Left lung (tissue), 4 donors: ENCODE measurements at regions not wholly inside any gene's neighbourhood (a gene's known extent, or its start where the extent isn't known, plus 50 kb on each side); places are given as distances from the start of the nearest gene placed in this dataset.

Experiments
- ATAC-seq: fragments of 200-7000 bp; cut with Tn5 transposase; one replicate; pipeline ENCODE4 v1.9.1; 2020; ENCODE audit warnings: moderate library complexity
- DNase-seq, 4 donors: peaks; one replicate each; pipeline ENCODE4 v3.0.0-alpha.2; 2013 to 2020
- H3K27ac ChIP-seq, 2 donors: fragments of 200-600 bp; sonication (generic) in 1 of 2; one replicate each; pipeline versions ENCODE4 v1.5.0 to v1.8.0; 2020 to 2021
- H3K27me3 ChIP-seq, 2 donors: fragments of 200-600 bp; sonication (generic) in 1 of 2; one replicate each; pipeline versions ENCODE4 v1.5.0 to v1.8.0; 2020 to 2021
- H3K36me3 ChIP-seq, 2 donors: fragments of 200-600 bp; sonication (generic) in 1 of 2; one replicate each; pipeline versions ENCODE4 v1.5.0 to v1.8.0; 2020 to 2021
- H3K4me1 ChIP-seq, 2 donors: fragments of 200-600 bp; one replicate each; pipeline ENCODE4 v1.8.0; 2021
- H3K4me3 ChIP-seq, 2 donors: fragments of 200-600 bp; sonication (generic) in 1 of 2; one replicate each; pipeline versions ENCODE4 v1.5.0 to v1.8.0; 2020 to 2021; ENCODE audit warnings: mild to moderate bottlenecking in 1 of 2
- H3K9me3 ChIP-seq, 2 donors: fragments of 200-600 bp; sonication (generic) in 1 of 2; one replicate each; pipeline versions ENCODE4 v1.5.0 to v1.8.0; 2020 to 2021
- intact Hi-C, 2 donors: fragments of 100-400 bp; cut with DNase I; formaldehyde crosslinking; loops; one replicate each; pipeline versions ENCODE4 v1.11.2 to v1.14.2; 2022
- TF ChIP-seq, protein P1 (sequence below), 2 donors: fragments of 200-600 bp; sonication (generic) in 1 of 2; IDR thresholded peaks; one replicate each; pipeline versions ENCODE4 v1.5.0 to v1.8.0; 2021; ENCODE audit warnings: antibody characterized with exemption in 2 of 2
- donor health status: DM: no; HTN: yes; CAD: no.
- donor health status: DM: no; HTN: no; CAD: no.

GRCh38 chr4:35649011-35649410, 595.3 kb downstream of the ARAP2 start:
- no peaks in the 10 kb centered on the region for H3K36me3 ChIP-seq
- DNase-seq (no peak), ATAC-seq (no peak)
- H3K27me3 ChIP-seq, result no peaks in the 10 kb centered on the region
- TF ChIP-seq, protein P1, sequence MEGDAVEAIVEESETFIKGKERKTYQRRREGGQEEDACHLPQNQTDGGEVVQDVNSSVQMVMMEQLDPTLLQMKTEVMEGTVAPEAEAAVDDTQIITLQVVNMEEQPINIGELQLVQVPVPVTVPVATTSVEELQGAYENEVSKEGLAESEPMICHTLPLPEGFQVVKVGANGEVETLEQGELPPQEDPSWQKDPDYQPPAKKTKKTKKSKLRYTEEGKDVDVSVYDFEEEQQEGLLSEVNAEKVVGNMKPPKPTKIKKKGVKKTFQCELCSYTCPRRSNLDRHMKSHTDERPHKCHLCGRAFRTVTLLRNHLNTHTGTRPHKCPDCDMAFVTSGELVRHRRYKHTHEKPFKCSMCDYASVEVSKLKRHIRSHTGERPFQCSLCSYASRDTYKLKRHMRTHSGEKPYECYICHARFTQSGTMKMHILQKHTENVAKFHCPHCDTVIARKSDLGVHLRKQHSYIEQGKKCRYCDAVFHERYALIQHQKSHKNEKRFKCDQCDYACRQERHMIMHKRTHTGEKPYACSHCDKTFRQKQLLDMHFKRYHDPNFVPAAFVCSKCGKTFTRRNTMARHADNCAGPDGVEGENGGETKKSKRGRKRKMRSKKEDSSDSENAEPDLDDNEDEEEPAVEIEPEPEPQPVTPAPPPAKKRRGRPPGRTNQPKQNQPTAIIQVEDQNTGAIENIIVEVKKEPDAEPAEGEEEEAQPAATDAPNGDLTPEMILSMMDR (IDR thresholded peaks at IDR 0.05), result no peak
- intact Hi-C loops, result no loop called here
- H3K4me1 ChIP-seq, result no peaks in the 10 kb centered on the region
- H3K9me3 ChIP-seq, result no peaks in the 10 kb centered on the region
- no peak overlapping the region for H3K4me3 ChIP-seq
- no peak overlapping the region for H3K27ac ChIP-seq

DNA sequence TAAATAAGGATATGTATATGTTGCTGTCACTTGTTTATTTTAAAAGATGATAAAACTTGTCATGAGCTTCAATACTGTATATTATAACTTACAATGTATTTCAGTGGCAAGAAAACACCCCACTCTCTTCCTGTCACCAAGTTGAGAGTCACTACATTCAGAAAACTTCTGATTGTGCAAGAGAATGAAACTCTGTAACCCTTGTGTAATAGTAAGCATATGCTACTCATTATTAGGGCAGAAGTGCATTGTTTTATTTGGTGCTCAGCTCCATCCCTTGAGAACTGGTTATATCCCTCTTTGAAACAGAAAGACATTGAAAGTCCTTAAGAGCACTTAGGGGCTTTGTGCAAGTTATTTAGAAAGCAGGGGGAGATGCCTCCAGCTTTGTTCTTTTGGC, 594.5 kb downstream of the ARAP2 start:
- Histone ChIP-seq H3K4me3 (no peak overlapping the region), H3K4me1 (no peaks in the 10 kb centered on the region), H3K27me3 (no peaks in the 10 kb centered on the region), H3K9me3 (no peaks in the 10 kb centered on the region), H3K36me3 (no peaks in the 10 kb centered on the region), H3K27ac (no peak overlapping the region)
- ATAC-seq (no peak), DNase-seq (peak in 2 of 4 donors; percentile 4 to 13)
- TF ChIP-seq, protein P1 (IDR thresholded peaks at IDR 0.05), result no peak
- intact Hi-C loops, result no loop called here

GRCh38 chr4:35652197-35652596, 592.1 kb downstream of the ARAP2 start:
- Histone ChIP-seq H3K9me3 (no peaks in the 10 kb centered on the region), H3K4me1 (no peaks in the 10 kb centered on the region), H3K27ac (no peak overlapping the region), H3K27me3 (no peaks in the 10 kb centered on the region), H3K4me3 (no peak overlapping the region), H3K36me3 (no peaks in the 10 kb centered on the region)
- DNase-seq (peak in 1 of 4 donors; percentile 10), ATAC-seq (no peak)
- TF ChIP-seq, protein P1 (IDR thresholded peaks at IDR 0.05), result no peak
- intact Hi-C loops, result no loop called here

GRCh38 chr4:35653451-35653850, 590.9 kb downstream of the ARAP2 start:
- TF ChIP-seq, protein P1 (IDR thresholded peaks at IDR 0.05), result no peak
- ATAC-seq (no peak), DNase-seq (no peak)

DNA sequence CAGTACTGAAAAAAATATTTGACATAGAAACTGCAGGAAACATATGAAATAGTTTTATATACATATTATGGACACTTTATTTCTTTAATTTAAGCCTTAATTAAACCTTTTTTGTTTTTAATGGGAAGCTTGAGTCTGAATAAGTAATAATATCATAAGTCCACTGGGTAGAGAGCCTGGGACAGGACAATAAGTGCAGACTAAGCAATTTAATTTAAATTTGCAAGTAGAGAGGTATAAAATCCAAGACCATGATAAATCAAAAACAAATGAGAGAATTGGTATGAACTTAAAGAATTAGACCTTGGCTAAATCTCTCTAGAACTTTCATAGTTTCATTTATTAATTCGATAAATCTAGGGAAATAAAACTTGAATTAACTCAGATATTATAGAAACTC, 571.2 kb downstream of the ARAP2 start:
- H3K9me3 ChIP-seq, result peaks cover 0 to 2% of the 10 kb centered on the region in 2 donors
- TF ChIP-seq, protein P1 (IDR thresholded peaks at IDR 0.05), result no peak
- H3K4me1 ChIP-seq, result no peaks in the 10 kb centered on the region
- no peaks in the 10 kb centered on the region for H3K36me3 ChIP-seq
- no peak overlapping the region for H3K27ac ChIP-seq
- ATAC-seq, result no peak
- no peaks in the 10 kb centered on the region for H3K27me3 ChIP-seq
- DNase-seq, result no peak
- H3K4me3 ChIP-seq, result no peak overlapping the region
- intact Hi-C loops, result no loop called here

More at GRCh38 chr4:35653451-35653850, 590.9 kb downstream of the ARAP2 start:
- H3K4me1 ChIP-seq, result no peaks in the 10 kb centered on the region
- no peak overlapping the region for H3K4me3 ChIP-seq
- H3K27me3 ChIP-seq, result no peaks in the 10 kb centered on the region
- H3K36me3 ChIP-seq, result no peaks in the 10 kb centered on the region
- no peak overlapping the region for H3K27ac ChIP-seq
- intact Hi-C loops, result no loop called here
- H3K9me3 ChIP-seq, result peaks cover 0 to 4% of the 10 kb centered on the region in 2 donors
